ENCODE measurements at regions not wholly inside any gene's neighbourhood (a gene's known extent, or its start where the extent isn't known, plus 50 kb on each side); places are given as distances from the start of the nearest gene placed in this dataset.

- POLR2A ChIA-PET = no interaction called here
- BruUV-seq (replicated peaks) = no TSS peak
- intact Hi-C loops (cut with micrococcal nuclease) = loop anchor here (5.0 kb wide), 1 partner anchor 333 kb away; no protein-coding TSS in a partner anchor
Observed at GRCh38 chr5:86679529-86679928, 61.8 kb downstream of the COX7C start.

More at GRCh38 chr5:86679529-86679928, 61.8 kb downstream of the COX7C start:
- no peaks in the 10 kb centered on the region for H3K9me1 ChIP-seq (replicated peaks; ENCODE audit: control insufficient read depth, extremely low read depth, insufficient read depth, low read length)
- no peaks in the 10 kb centered on the region for H3K9me3 ChIP-seq (replicated peaks; ENCODE audit: control insufficient read depth, insufficient read depth, low read length)
- no peak overlapping the region for H3K27ac ChIP-seq (ENCODE audit: insufficient read depth, low read depth, low read length)
- H2AFZ ChIP-seq (ENCODE audit: low read depth, low read length) = no peak overlapping the region
- no peak for TF ChIP-seq POLR2AphosphoS5 (IDR thresholded peaks at IDR 0.05; ENCODE audit: insufficient read depth, low read depth, low read length)
- TF ChIP-seq JUN (IDR thresholded peaks at IDR 0.05; ENCODE audit: borderline replicate concordance, insufficient read depth, insufficient read length, low read depth) = peak; percentile 1
- TF ChIP-seq FOS (IDR thresholded peaks at IDR 0.05; ENCODE audit: borderline replicate concordance, insufficient read depth, low read length) = no peak
- no peak for TF ChIP-seq GATA2 (IDR thresholded peaks at IDR 0.05; ENCODE audit: insufficient read depth, insufficient read length, low read depth, low read length)
- TF ChIP-seq CTCF (IDR thresholded peaks at IDR 0.05; ENCODE audit: extremely low read depth in 1 of 2, insufficient read depth in 1 of 2, low read depth in 1 of 2, low read length in 2 of 2) = peak; percentile 30 to 35
- peak; percentile 81 for FAIRE-seq
- H3K4me2 ChIP-seq (ENCODE audit: insufficient read depth, low read length) = no peak overlapping the region
- H3K4me3 ChIP-seq (replicated peaks in 1 of 3; ENCODE audit: insufficient read depth in 1 of 3, low read depth in 1 of 3, low read length in 3 of 3) = no peak overlapping the region
- no peaks in the 10 kb centered on the region for H3K27me3 ChIP-seq (ENCODE audit: control insufficient read depth in 2 of 2, insufficient read depth in 2 of 2, low read length in 2 of 2)
- no peak overlapping the region for H3K9ac ChIP-seq (replicated peaks; ENCODE audit: extremely low read depth, insufficient read depth, low read length)
- DNase-seq (ENCODE audit: low read depth, low spot score) = peak; percentile 87
- H3K36me3 ChIP-seq (ENCODE audit: control insufficient read depth in 2 of 2, extremely low read depth in 1 of 2, insufficient read depth in 2 of 2, low read length in 2 of 2) = no peaks in the 10 kb centered on the region
- dilution Hi-C loops (cut with MboI; ENCODE audit: extremely low pct_ligation_motif_present, low sequenced_read_pairs) = no loop called here
- H3K4me1 ChIP-seq (ENCODE audit: control insufficient read depth, extremely low read depth, insufficient read depth, low read length) = no peaks in the 10 kb centered on the region
- H3K79me2 ChIP-seq (ENCODE audit: control insufficient read depth, insufficient read depth, low read length) = no peaks in the 10 kb centered on the region
- CTCF ChIA-PET = interaction anchor here (0.7 to 1.1 kb wide), 3 partner anchors 288 to 1601 kb away, joined by 3 read pairs; no protein-coding TSS in a partner anchor
- H4K20me1 ChIP-seq (replicated peaks; ENCODE audit: control insufficient read depth, extremely low read depth, insufficient read depth, low read length) = no peaks in the 10 kb centered on the region
